WERI-Rb-1 (cell line): ENCODE measurements at regions not wholly inside any gene's neighbourhood (a gene's known extent, or its start where the extent isn't known, plus 50 kb on each side); places are given as distances from the start of the nearest gene placed in this dataset.
A peak's percentile ranks its signal among the peaks of the same experiment; 100 is the strongest.

Experiments
- DNase-seq: peaks from one replicate; pipeline ENCODE4 v3.0.0-alpha.2; 2020
- H3K27ac ChIP-seq: fragments of 250-450 bp; sonication (Bioruptor Pico); 2 replicates; pipeline ENCODE4 v1.5.1; 2020; ENCODE audit warnings: mild to moderate bottlenecking, moderate library complexity
- H3K27me3 ChIP-seq: fragments of 250-450 bp; sonication (Bioruptor Pico); 2 replicates; pipeline ENCODE4 v1.5.1; 2021; ENCODE audit warnings: mild to moderate bottlenecking, low read depth, moderate library complexity; ENCODE audit not compliant: insufficient read depth, severe bottlenecking
- H3K36me3 ChIP-seq: fragments of 250-450 bp; sonication (Bioruptor Pico); 2 replicates; pipeline ENCODE4 v1.5.1; 2020; ENCODE audit warnings: mild to moderate bottlenecking, moderate library complexity
- H3K4me3 ChIP-seq: 2 replicates; pipeline ENCODE4 v1.5.1; 2011; ENCODE audit warnings: low read depth, mild to moderate bottlenecking, control low read depth, low read length
- H3K9me3 ChIP-seq: fragments of 250-450 bp; sonication (Bioruptor Pico); 2 replicates; pipeline ENCODE4 v1.5.1; 2021; ENCODE audit warnings: mild to moderate bottlenecking, moderate library complexity; ENCODE audit not compliant: severe bottlenecking
- CTCF ChIP-seq: IDR thresholded peaks from 2 replicates; pipeline ENCODE4 v1.5.1; 2011; ENCODE audit warnings: low read depth, mild to moderate bottlenecking, control low read depth, inconsistent platforms, low read length

- H3K9me3 ChIP-seq: no peaks in the 10 kb centered on the region
- H3K4me3 ChIP-seq: no peak overlapping the region
- DNase-seq: peak; percentile 24
- no peaks in the 10 kb centered on the region for H3K36me3 ChIP-seq
- peaks cover 35% of the 10 kb centered on the region for H3K27me3 ChIP-seq
- no peak for TF ChIP-seq CTCF
- no peak overlapping the region for H3K27ac ChIP-seq
These were observed 63.5 kb upstream of the ARHGAP36 start for GRCh38 chrX:130994671-130995070.

DNA sequence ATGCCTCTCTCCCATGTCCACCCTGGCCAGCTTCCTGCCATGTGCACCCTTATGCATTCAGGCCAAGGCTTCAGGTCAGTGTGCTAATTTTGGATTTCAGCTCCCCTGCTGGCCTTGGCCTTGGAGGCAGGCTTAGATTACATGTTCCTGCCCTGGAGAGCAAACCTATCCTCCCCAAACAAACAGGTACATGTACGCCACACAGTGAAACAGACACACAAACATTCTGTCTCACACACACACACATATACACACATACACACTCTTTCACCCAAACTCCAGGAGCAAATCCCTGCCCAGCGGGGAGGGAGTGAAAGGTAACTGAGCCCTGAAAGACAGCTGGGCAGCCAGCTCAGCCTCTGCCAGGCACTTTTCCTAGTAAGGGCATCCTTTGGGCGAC is 62.7 kb upstream of the ARHGAP36 start:
- DNase-seq: no peak
- Histone ChIP-seq H3K27me3 (peaks cover 31% of the 10 kb centered on the region), H3K36me3 (no peaks in the 10 kb centered on the region), H3K4me3 (no peak overlapping the region), H3K27ac (no peak overlapping the region), H3K9me3 (no peaks in the 10 kb centered on the region)
- no peak for TF ChIP-seq CTCF

- H3K27me3 ChIP-seq: peaks cover 29% of the 10 kb centered on the region
- no peak for TF ChIP-seq CTCF
- H3K9me3 ChIP-seq: no peaks in the 10 kb centered on the region
- no peak overlapping the region for H3K27ac ChIP-seq
- H3K36me3 ChIP-seq: no peaks in the 10 kb centered on the region
- no peak for DNase-seq
- no peak overlapping the region for H3K4me3 ChIP-seq
These were observed 60.8 kb upstream of the ARHGAP36 start for GRCh38 chrX:130997314-130997713.

- Histone ChIP-seq H3K27ac (no peak overlapping the region), H3K36me3 (no peaks in the 10 kb centered on the region), H3K4me3 (no peak overlapping the region), H3K9me3 (no peaks in the 10 kb centered on the region), H3K27me3 (peaks cover 32% of the 10 kb centered on the region)
- no peak for DNase-seq
- no peak for TF ChIP-seq CTCF
These were observed 58.8 kb upstream of the ARHGAP36 start for GRCh38 chrX:130999360-130999759.
